ENCODE measurements at regions not wholly inside any gene's neighbourhood (a gene's known extent, or its start where the extent isn't known, plus 50 kb on each side); places are given as distances from the start of the nearest gene placed in this dataset.
"Not testable (repeated sequence)": the region's sequence is repeated elsewhere in the genome, so short reads cannot be mapped to it uniquely, and the experiment has no call there.

- not testable (repeated sequence) for TF ChIP-seq CTCF (IDR thresholded peaks at IDR 0.05; ENCODE audit: insufficient read depth, low read length); POLR2AphosphoS5 (IDR thresholded peaks at IDR 0.05; ENCODE audit: low read depth); GABPA (IDR thresholded peaks at IDR 0.05; ENCODE audit: low read depth)
- TF ChIP-seq, protein P1, sequence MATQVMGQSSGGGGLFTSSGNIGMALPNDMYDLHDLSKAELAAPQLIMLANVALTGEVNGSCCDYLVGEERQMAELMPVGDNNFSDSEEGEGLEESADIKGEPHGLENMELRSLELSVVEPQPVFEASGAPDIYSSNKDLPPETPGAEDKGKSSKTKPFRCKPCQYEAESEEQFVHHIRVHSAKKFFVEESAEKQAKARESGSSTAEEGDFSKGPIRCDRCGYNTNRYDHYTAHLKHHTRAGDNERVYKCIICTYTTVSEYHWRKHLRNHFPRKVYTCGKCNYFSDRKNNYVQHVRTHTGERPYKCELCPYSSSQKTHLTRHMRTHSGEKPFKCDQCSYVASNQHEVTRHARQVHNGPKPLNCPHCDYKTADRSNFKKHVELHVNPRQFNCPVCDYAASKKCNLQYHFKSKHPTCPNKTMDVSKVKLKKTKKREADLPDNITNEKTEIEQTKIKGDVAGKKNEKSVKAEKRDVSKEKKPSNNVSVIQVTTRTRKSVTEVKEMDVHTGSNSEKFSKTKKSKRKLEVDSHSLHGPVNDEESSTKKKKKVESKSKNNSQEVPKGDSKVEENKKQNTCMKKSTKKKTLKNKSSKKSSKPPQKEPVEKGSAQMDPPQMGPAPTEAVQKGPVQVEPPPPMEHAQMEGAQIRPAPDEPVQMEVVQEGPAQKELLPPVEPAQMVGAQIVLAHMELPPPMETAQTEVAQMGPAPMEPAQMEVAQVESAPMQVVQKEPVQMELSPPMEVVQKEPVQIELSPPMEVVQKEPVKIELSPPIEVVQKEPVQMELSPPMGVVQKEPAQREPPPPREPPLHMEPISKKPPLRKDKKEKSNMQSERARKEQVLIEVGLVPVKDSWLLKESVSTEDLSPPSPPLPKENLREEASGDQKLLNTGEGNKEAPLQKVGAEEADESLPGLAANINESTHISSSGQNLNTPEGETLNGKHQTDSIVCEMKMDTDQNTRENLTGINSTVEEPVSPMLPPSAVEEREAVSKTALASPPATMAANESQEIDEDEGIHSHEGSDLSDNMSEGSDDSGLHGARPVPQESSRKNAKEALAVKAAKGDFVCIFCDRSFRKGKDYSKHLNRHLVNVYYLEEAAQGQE (IDR thresholded peaks at IDR 0.05; ENCODE audit: insufficient replicate concordance, low read depth) = not testable (repeated sequence)
These were observed 117.7 kb downstream of the FAM53A start for GRCh38 chr4:1566301-1566837.
